GM12878 (cell line): ENCODE measurements at regions not wholly inside any gene's neighbourhood (a gene's known extent, or its start where the extent isn't known, plus 50 kb on each side); places are given as distances from the start of the nearest gene placed in this dataset.

ENCODE experiments used
- ATAC-seq: fragments of 200-7000 bp; cut with Tn5 transposase; 3 replicates; pipeline ENCODE4 v1.9.1; 2020; ENCODE audit warnings: mild to moderate bottlenecking, moderate library complexity
- BruUV-seq: library from RNA; stranded (reverse); fragments of 400-500 nt; replicated peaks from 2 replicates; lab custom pipeline; 2021; lab: Mats Ljungman, UMichigan
- CTCF ChIA-PET: fragments of 300-600 bp; sonication (Branson Sonifier 250); formaldehyde crosslinking; extraction: SDS; loops from one replicate; lab custom pipeline; 2021; ENCODE audit warnings: inconsistent platforms; lab: Yijun Ruan, JAX
- POLR2A ChIA-PET: fragments of 350-600 bp; formaldehyde crosslinking; extraction: SDS; loops from one replicate; lab custom pipeline; 2021; ENCODE audit warnings: inconsistent platforms; lab: Charles Lee
- RAD21 ChIA-PET: fragments of 300-600 bp; sonication (Branson Sonifier 250); formaldehyde crosslinking; loops from one replicate; lab custom pipeline; 2023; ENCODE audit warnings: antibody characterized with exemption; ENCODE audit not compliant: unreplicated experiment; lab: Charles Lee
- SMC1A ChIA-PET: fragments of 300-600 bp; sonication (Branson Sonifier 250); formaldehyde crosslinking; loops from one replicate; lab custom pipeline; 2023; ENCODE audit not compliant: unreplicated experiment, uncharacterized antibody; lab: Charles Lee
- DNase-seq: peaks from one replicate; pipeline ENCODE4 v3.0.0-alpha.2; 2011; ENCODE audit warnings: low read depth, low spot score
- FAIRE-seq: peaks from 3 replicates; lab custom pipeline; 2011; peaks lifted over from hg19 to GRCh38; lab: Jason Lieb, UNC
- H2AFZ ChIP-seq: 2 replicates; pipeline ENCODE4 v1.6.0; 2011; ENCODE audit warnings: low read depth, low read length, control low read depth; ENCODE audit not compliant: control insufficient read depth
- H3K27ac ChIP-seq: 2 replicates; pipeline ENCODE4 v1.5.1; 2011; ENCODE audit warnings: control low read depth; ENCODE audit not compliant: control insufficient read depth, insufficient read depth
- H3K27me3 ChIP-seq, 2 experiments: replicated peaks in 1 of 2; 2 replicates each; pipeline versions ENCODE4 v1.6.0 to v1.6.1; 2011; ENCODE audit warnings: low read length in 1 of 2; ENCODE audit not compliant: control insufficient read depth in 2 of 2, insufficient read depth in 2 of 2
- H3K36me3 ChIP-seq, 2 experiments: 2 replicates each; pipeline ENCODE4 v1.5.1; 2011; ENCODE audit warnings: low read length in 1 of 2; ENCODE audit not compliant: control insufficient read depth in 2 of 2, insufficient read depth in 2 of 2
- H3K4me1 ChIP-seq: 2 replicates; pipeline ENCODE4 v1.6.1; 2011; ENCODE audit warnings: mild to moderate bottlenecking, low read length, moderate library complexity, mixed read lengths; ENCODE audit not compliant: control insufficient read depth, insufficient read depth
- H3K4me2 ChIP-seq: 2 replicates; pipeline ENCODE4 v1.6.0; 2011; ENCODE audit warnings: control low read depth; ENCODE audit not compliant: control insufficient read depth, insufficient read depth
- H3K4me3 ChIP-seq: fragments of 200-600 bp; sonication (generic); 2 replicates; pipeline ENCODE4 v1.5.1; 2016
- H3K79me2 ChIP-seq: 2 replicates; pipeline ENCODE4 v1.6.0; 2011; ENCODE audit warnings: low read length; ENCODE audit not compliant: control insufficient read depth, insufficient read depth
- H3K9ac ChIP-seq: 2 replicates; pipeline ENCODE4 v1.8.0; 2011; ENCODE audit warnings: low read length, control low read depth, mixed read lengths; ENCODE audit not compliant: control insufficient read depth, insufficient read depth
- H3K9me3 ChIP-seq: replicated peaks from 3 replicates; pipeline ENCODE4 v1.5.1; 2011; ENCODE audit warnings: mild to moderate bottlenecking, low read length; ENCODE audit not compliant: control insufficient read depth, insufficient read depth
- H4K20me1 ChIP-seq: 2 replicates; pipeline ENCODE4 v1.6.0; 2011; ENCODE audit not compliant: control insufficient read depth, insufficient read depth
- BCL11A ChIP-seq: IDR thresholded peaks from 2 replicates; pipeline ENCODE4 v1.6.1; 2011; ENCODE audit warnings: low read depth, low read length
- BRCA1 ChIP-seq: IDR thresholded peaks from 2 replicates; pipeline ENCODE4 v1.6.1; 2011; ENCODE audit warnings: low read depth, low read length, improper control_type of control experiment
- CBFB ChIP-seq: IDR thresholded peaks from 2 replicates; pipeline ENCODE4 v1.6.1; 2016; ENCODE audit warnings: antibody characterized with exemption, low read depth
- CBX5 ChIP-seq: sonication (generic); IDR thresholded peaks from 2 replicates; pipeline ENCODE4 v1.6.1; 2016; ENCODE audit warnings: low read depth, moderate library complexity, mild to moderate bottlenecking, inconsistent platforms
- CHD2 ChIP-seq: IDR thresholded peaks from 2 replicates; pipeline ENCODE4 v1.6.1; 2011; ENCODE audit warnings: low read depth, low read length, improper control_type of control experiment, borderline replicate concordance
- CREM ChIP-seq: IDR thresholded peaks from 2 replicates; pipeline ENCODE4 v1.6.1; 2014; ENCODE audit warnings: antibody characterized with exemption, low read depth
- EP300 ChIP-seq, 2 experiments: fragments of 150-350 bp in 1 of 2; IDR thresholded peaks; 2 replicates each; pipeline ENCODE4 v1.6.1; 2011 to 2012; ENCODE audit warnings: low read depth in 2 of 2, low read length in 2 of 2, borderline replicate concordance in 1 of 2, improper control_type of control experiment in 1 of 2, inconsistent platforms in 1 of 2; ENCODE audit not compliant: control insufficient read depth in 1 of 2
- JUNB ChIP-seq: IDR thresholded peaks from 2 replicates; pipeline ENCODE4 v1.6.1; 2016; ENCODE audit warnings: antibody characterized with exemption, mild to moderate bottlenecking
- POU2F2 ChIP-seq: IDR thresholded peaks from 3 replicates; pipeline ENCODE4 v1.6.1; 2011; ENCODE audit warnings: low read depth, mild to moderate bottlenecking, low read length, borderline replicate concordance
- RAD51 ChIP-seq: fragments of 450-650 bp; IDR thresholded peaks from 2 replicates; pipeline ENCODE4 v1.6.1; 2016; ENCODE audit warnings: moderate library complexity, mild to moderate bottlenecking, inconsistent platforms
- SMAD5 ChIP-seq: IDR thresholded peaks from 2 replicates; pipeline ENCODE4 v1.6.1; 2016; ENCODE audit warnings: antibody characterized with exemption, low read depth
- STAT3 ChIP-seq: IDR thresholded peaks from 2 replicates; pipeline ENCODE4 v1.6.1; 2011; ENCODE audit warnings: low read depth, low read length, improper control_type of control experiment
- TAF1 ChIP-seq: IDR thresholded peaks from 2 replicates; pipeline ENCODE4 v1.6.1; 2011; ENCODE audit warnings: mild to moderate bottlenecking, low read depth, low read length, borderline replicate concordance
- ZBED1 ChIP-seq: IDR thresholded peaks from 2 replicates; pipeline ENCODE4 v1.6.1; 2016; ENCODE audit warnings: borderline replicate concordance
- WGBS: methylation state at CpG from one replicate; pipeline ENCODE4 v1.1.6; 2016; ENCODE audit warnings: low lambda C conversion rate; ENCODE audit not compliant: insufficient replicate concordance, insufficient coverage; ENCODE audit errors: missing lambda C conversion rate; 5-methylcytosine and 5-hydroxymethylcytosine counted together
- in situ Hi-C: fragments of 300-500 bp; cut with MboI; formaldehyde crosslinking; loops from 9 replicates; pipeline ENCODE4 v1.14.3; 2018; ENCODE audit warnings: mixed read lengths
- intact Hi-C: fragments of 100-400 bp; cut with micrococcal nuclease; formaldehyde crosslinking; loops from one replicate; pipeline ENCODE4 v1.14.2; 2022; ENCODE audit not compliant: unreplicated experiment
- TF ChIP-seq, protein P1 (sequence below): fragments of 450-650 bp; IDR thresholded peaks from 2 replicates; pipeline ENCODE4 v1.6.1; 2016; ENCODE audit warnings: mild to moderate bottlenecking
- TF ChIP-seq, protein P2 (sequence below): fragments of 150-350 bp; IDR thresholded peaks from 2 replicates; pipeline ENCODE4 v1.6.1; 2014; ENCODE audit warnings: mild to moderate bottlenecking, low read depth, low read length
- TF ChIP-seq, protein P3 (sequence below), 3 experiments: IDR thresholded peaks in 2 of 3; conservative IDR thresholded peaks in 1 of 3; 2 replicates each; pipeline ENCODE4 v1.5.1; 2011; ENCODE audit warnings: low read depth in 3 of 3, low read length in 3 of 3, mild to moderate bottlenecking in 3 of 3, control low read depth in 2 of 3, moderate library complexity in 2 of 3, inconsistent platforms in 1 of 3, mixed read lengths in 1 of 3; ENCODE audit not compliant: control insufficient read depth in 2 of 3, insufficient read depth in 1 of 3; ENCODE audit errors: extremely low read depth in 1 of 3

DNA sequence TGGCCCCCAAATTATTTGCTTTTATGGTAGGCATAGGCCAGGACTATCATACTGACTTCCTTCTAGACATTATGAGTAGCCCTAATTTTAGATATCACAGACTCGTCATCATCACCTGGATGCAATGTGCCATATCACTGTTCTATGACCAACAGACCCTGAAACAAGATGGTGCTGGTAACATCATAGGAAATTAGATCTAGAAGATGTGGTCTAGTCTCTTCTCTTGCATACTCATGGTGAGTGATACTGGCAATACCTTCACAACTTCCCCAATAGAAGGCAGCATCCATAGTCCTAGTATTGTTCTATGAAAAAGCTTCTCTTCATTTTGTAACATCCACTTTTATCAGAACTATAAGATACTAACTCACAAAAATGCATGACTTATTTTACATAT is 116.3 kb upstream of the ITGA4 start:
- DNase-seq (no peak), ATAC-seq (no peak), FAIRE-seq (no peak)
- in situ Hi-C loops (no loop called here), intact Hi-C loops (no loop called here)
- Histone ChIP-seq H3K27me3 (no peaks in the 10 kb centered on the region), H3K79me2 (no peaks in the 10 kb centered on the region), H3K4me3 (no peak overlapping the region), H3K4me2 (no peak overlapping the region), H2AFZ (no peak overlapping the region), H3K36me3 (no peaks in the 10 kb centered on the region), H3K9me3 (no peaks in the 10 kb centered on the region), H3K9ac (no peak overlapping the region), H4K20me1 (no peaks in the 10 kb centered on the region), H3K4me1 (no peaks in the 10 kb centered on the region), H3K27ac (no peak overlapping the region)
- ChIA-PET RAD21 (interaction anchor here (1.1 to 1.2 kb wide), 3 partner anchors 30 to 70 kb away, joined by 3 to 4 read pairs (median 3); no protein-coding TSS in a partner anchor), CTCF (interaction anchor here (2.2 kb wide), 1 partner anchor 19 kb away, joined by 5 read pairs; no protein-coding TSS in a partner anchor), SMC1A (interaction anchor here (1.0 to 5.1 kb wide), 7 partner anchors 22 to 37 kb away, joined by 3 to 37 read pairs (median 4); no protein-coding TSS in a partner anchor), POLR2A (no interaction called here)
- 100% methylated on average over 1 of the region's 1 CpG for WGBS
- no TSS peak for BruUV-seq
- no peak for TF ChIP-seq CBFB
- no peak for TF ChIP-seq SMAD5
- TF ChIP-seq, protein P1, sequence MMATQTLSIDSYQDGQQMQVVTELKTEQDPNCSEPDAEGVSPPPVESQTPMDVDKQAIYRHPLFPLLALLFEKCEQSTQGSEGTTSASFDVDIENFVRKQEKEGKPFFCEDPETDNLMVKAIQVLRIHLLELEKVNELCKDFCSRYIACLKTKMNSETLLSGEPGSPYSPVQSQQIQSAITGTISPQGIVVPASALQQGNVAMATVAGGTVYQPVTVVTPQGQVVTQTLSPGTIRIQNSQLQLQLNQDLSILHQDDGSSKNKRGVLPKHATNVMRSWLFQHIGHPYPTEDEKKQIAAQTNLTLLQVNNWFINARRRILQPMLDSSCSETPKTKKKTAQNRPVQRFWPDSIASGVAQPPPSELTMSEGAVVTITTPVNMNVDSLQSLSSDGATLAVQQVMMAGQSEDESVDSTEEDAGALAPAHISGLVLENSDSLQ, result no peak
- TF ChIP-seq CHD2, result no peak
- TF ChIP-seq TAF1, result no peak
- TF ChIP-seq, protein P2, sequence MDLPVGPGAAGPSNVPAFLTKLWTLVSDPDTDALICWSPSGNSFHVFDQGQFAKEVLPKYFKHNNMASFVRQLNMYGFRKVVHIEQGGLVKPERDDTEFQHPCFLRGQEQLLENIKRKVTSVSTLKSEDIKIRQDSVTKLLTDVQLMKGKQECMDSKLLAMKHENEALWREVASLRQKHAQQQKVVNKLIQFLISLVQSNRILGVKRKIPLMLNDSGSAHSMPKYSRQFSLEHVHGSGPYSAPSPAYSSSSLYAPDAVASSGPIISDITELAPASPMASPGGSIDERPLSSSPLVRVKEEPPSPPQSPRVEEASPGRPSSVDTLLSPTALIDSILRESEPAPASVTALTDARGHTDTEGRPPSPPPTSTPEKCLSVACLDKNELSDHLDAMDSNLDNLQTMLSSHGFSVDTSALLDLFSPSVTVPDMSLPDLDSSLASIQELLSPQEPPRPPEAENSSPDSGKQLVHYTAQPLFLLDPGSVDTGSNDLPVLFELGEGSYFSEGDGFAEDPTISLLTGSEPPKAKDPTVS, result no peak
- TF ChIP-seq RAD51, result no peak
- no peak for TF ChIP-seq CREM
- TF ChIP-seq BRCA1, result no peak
- no peak for TF ChIP-seq JUNB
- TF ChIP-seq BCL11A, result no peak
- no peak for TF ChIP-seq STAT3
- TF ChIP-seq CBX5, result no peak
- TF ChIP-seq EP300 (IDR thresholded peaks at IDR 0.05; ENCODE audit: borderline replicate concordance in 1 of 2, control insufficient read depth in 1 of 2, low read depth in 2 of 2, low read length in 2 of 2), result no peak
- TF ChIP-seq, protein P3, sequence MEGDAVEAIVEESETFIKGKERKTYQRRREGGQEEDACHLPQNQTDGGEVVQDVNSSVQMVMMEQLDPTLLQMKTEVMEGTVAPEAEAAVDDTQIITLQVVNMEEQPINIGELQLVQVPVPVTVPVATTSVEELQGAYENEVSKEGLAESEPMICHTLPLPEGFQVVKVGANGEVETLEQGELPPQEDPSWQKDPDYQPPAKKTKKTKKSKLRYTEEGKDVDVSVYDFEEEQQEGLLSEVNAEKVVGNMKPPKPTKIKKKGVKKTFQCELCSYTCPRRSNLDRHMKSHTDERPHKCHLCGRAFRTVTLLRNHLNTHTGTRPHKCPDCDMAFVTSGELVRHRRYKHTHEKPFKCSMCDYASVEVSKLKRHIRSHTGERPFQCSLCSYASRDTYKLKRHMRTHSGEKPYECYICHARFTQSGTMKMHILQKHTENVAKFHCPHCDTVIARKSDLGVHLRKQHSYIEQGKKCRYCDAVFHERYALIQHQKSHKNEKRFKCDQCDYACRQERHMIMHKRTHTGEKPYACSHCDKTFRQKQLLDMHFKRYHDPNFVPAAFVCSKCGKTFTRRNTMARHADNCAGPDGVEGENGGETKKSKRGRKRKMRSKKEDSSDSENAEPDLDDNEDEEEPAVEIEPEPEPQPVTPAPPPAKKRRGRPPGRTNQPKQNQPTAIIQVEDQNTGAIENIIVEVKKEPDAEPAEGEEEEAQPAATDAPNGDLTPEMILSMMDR (IDR thresholded peaks at IDR 0.05 in 2 of 3, conservative IDR thresholded peaks at IDR 0.05 in 1 of 3; ENCODE audit: control insufficient read depth in 2 of 3, extremely low read depth in 1 of 3, insufficient read depth in 1 of 3, low read depth in 3 of 3, low read length in 3 of 3), result no peak
- no peak for TF ChIP-seq POU2F2
- TF ChIP-seq ZBED1, result no peak
